WTC11 (cell line): ENCODE measurements at regions not wholly inside any gene's neighbourhood (a gene's known extent, or its start where the extent isn't known, plus 50 kb on each side); places are given as distances from the start of the nearest gene placed in this dataset.

Experiments
- ATAC-seq: fragments of 200-7000 bp; cut with Tn5 transposase; 2 replicates; pipeline ENCODE4 v1.10.0; 2021; ENCODE audit warnings: mild to moderate bottlenecking, moderate library complexity
- CTCF ChIA-PET: fragments of 300-600 bp; sonication (Branson Sonifier 250); formaldehyde crosslinking; loops from one replicate; lab custom pipeline; 2021; ENCODE audit warnings: antibody characterized with exemption; lab: Charles Lee
- POLR2A ChIA-PET: fragments of 350-600 bp; sonication (Branson Sonifier 250); formaldehyde crosslinking; loops from one replicate; lab custom pipeline; 2021; ENCODE audit warnings: antibody characterized with exemption; lab: Charles Lee
- DNase-seq: peaks from one replicate; pipeline ENCODE4 v3.0.0; 2021; ENCODE audit warnings: low spot score
- H3K27ac Mint-ChIP-seq: 2 replicates; pipeline ENCODE4 v1.8.0; 2021; ENCODE audit warnings: mixed read lengths
- H3K27me3 Mint-ChIP-seq: 2 replicates; pipeline ENCODE4 v1.8.0; 2021; ENCODE audit warnings: low read depth, mild to moderate bottlenecking, moderate library complexity, mixed read lengths
- H3K36me3 Mint-ChIP-seq: 2 replicates; pipeline ENCODE4 v1.8.0; 2021; ENCODE audit warnings: mixed read lengths
- H3K4me1 Mint-ChIP-seq: 2 replicates; pipeline ENCODE4 v1.8.0; 2022; ENCODE audit warnings: mixed read lengths
- H3K4me3 Mint-ChIP-seq: 2 replicates; pipeline ENCODE4 v1.8.0; 2021; ENCODE audit warnings: mild to moderate bottlenecking, moderate library complexity, mixed read lengths
- H3K9me3 Mint-ChIP-seq: 2 replicates; pipeline ENCODE4 v1.8.0; 2021; ENCODE audit warnings: mixed read lengths
- ATF3 ChIP-seq: sonication (generic); formaldehyde crosslinking; conservative IDR thresholded peaks from 2 replicates; pipeline ENCODE4 v1.8.1; 2022; ENCODE audit warnings: mild to moderate bottlenecking, missing genetic modification reagents
- CTCF ChIP-seq: fragments of 200-600 bp; IDR thresholded peaks from 2 replicates; pipeline ENCODE4 v1.8.0; 2022; ENCODE audit warnings: antibody characterized with exemption
- ETV6 ChIP-seq: sonication (generic); formaldehyde crosslinking; IDR thresholded peaks from 2 replicates; pipeline ENCODE4 v1.8.1; 2022; ENCODE audit warnings: mild to moderate bottlenecking, missing genetic modification reagents
- GABPB1 ChIP-seq: sonication (generic); formaldehyde crosslinking; IDR thresholded peaks from 2 replicates; pipeline ENCODE4 v1.8.1; 2023; ENCODE audit warnings: mild to moderate bottlenecking, missing genetic modification reagents
- IRF2 ChIP-seq: sonication (generic); formaldehyde crosslinking; IDR thresholded peaks from 2 replicates; pipeline ENCODE4 v1.8.0; 2022; ENCODE audit warnings: low read depth, missing genetic modification reagents, borderline replicate concordance
- NR2C2 ChIP-seq: sonication (generic); formaldehyde crosslinking; IDR thresholded peaks from 2 replicates; pipeline ENCODE4 v1.8.0; 2022; ENCODE audit warnings: mild to moderate bottlenecking, missing genetic modification reagents
- NR3C1 ChIP-seq: sonication (generic); formaldehyde crosslinking; conservative IDR thresholded peaks from 2 replicates; pipeline ENCODE4 v1.8.1; 2023; ENCODE audit warnings: low read depth, mild to moderate bottlenecking, missing genetic modification reagents
- PRDM15 ChIP-seq: sonication (generic); formaldehyde crosslinking; IDR thresholded peaks from 2 replicates; pipeline ENCODE4 v1.8.0; 2022; ENCODE audit warnings: missing genetic modification reagents
- PREB ChIP-seq: sonication (generic); formaldehyde crosslinking; IDR thresholded peaks from 2 replicates; pipeline ENCODE4 v1.8.1; 2022; ENCODE audit warnings: mild to moderate bottlenecking, missing genetic modification reagents, moderate library complexity, borderline replicate concordance
- SMAD4 ChIP-seq: sonication (generic); formaldehyde crosslinking; IDR thresholded peaks from 2 replicates; pipeline ENCODE4 v1.8.0; 2022; ENCODE audit warnings: mild to moderate bottlenecking, missing genetic modification reagents
- TCF7 ChIP-seq: sonication (generic); formaldehyde crosslinking; IDR thresholded peaks from 2 replicates; pipeline ENCODE4 v1.8.0; 2022; ENCODE audit warnings: mild to moderate bottlenecking, low read depth, missing genetic modification reagents, moderate library complexity
- ZBTB43 ChIP-seq: sonication (generic); formaldehyde crosslinking; IDR thresholded peaks from 2 replicates; pipeline ENCODE4 v1.8.1; 2023; ENCODE audit warnings: mild to moderate bottlenecking, missing genetic modification reagents
- ZMAT4 ChIP-seq: fragments of 250-450 bp; sonication (Bioruptor Pico); IDR thresholded peaks from 2 replicates; pipeline ENCODE4 v1.9.0; 2021; ENCODE audit warnings: mild to moderate bottlenecking
- ZNF121 ChIP-seq: sonication (generic); formaldehyde crosslinking; IDR thresholded peaks from 2 replicates; pipeline ENCODE4 v1.8.0; 2023; ENCODE audit warnings: missing genetic modification reagents
- ZNF281 ChIP-seq: sonication (generic); formaldehyde crosslinking; IDR thresholded peaks from 2 replicates; pipeline ENCODE4 v1.8.0; 2023; ENCODE audit warnings: mild to moderate bottlenecking, missing genetic modification reagents
- ZNF396 ChIP-seq: fragments of 250-450 bp; sonication (Bioruptor Pico); IDR thresholded peaks from 2 replicates; pipeline ENCODE4 v1.8.0; 2021; ENCODE audit warnings: mild to moderate bottlenecking, moderate library complexity, borderline replicate concordance
- ZNF423 ChIP-seq: fragments of 250-450 bp; sonication (Bioruptor Pico); IDR thresholded peaks from 2 replicates; pipeline ENCODE4 v2.1.2; 2022; ENCODE audit warnings: mild to moderate bottlenecking, moderate library complexity

GRCh38 chr12:4223273-4223845, 50.2 kb upstream of the CCND2 start:
- peaks cover 10% of the 10 kb centered on the region for H3K9me3 Mint-ChIP-seq
- ATAC-seq: no peak; the same call in 1 of the 2 replicates
- no peak overlapping the region for H3K27ac Mint-ChIP-seq

GRCh38 chr12:4221258-4221620, 52.3 kb upstream of the CCND2 start:
- ChIA-PET POLR2A (no interaction called here), CTCF (no interaction called here)
- Mint-ChIP-seq H3K9me3 (peaks cover 10% of the 10 kb centered on the region), H3K27ac (no peak overlapping the region), H3K36me3 (no peaks in the 10 kb centered on the region; the same call in 1 of the 2 replicates), H3K27me3 (0 out of 2 replicates have a peak, but pooled peaks cover 2% of the 10 kb centered on the region), H3K4me1 (peaks cover 18% of the 10 kb centered on the region), H3K4me3 (no peak overlapping the region)
- no peak for DNase-seq
- no peak for ATAC-seq
- TF ChIP-seq IRF2 (CRISPR knock-in tag) (no peak), ZNF121 (CRISPR knock-in tag) (no peak), ZBTB43 (CRISPR knock-in tag) (no peak), NR3C1 (CRISPR knock-in tag) (no peak), PRDM15 (CRISPR knock-in tag) (no peak), TCF7 (no peak), ZNF423 (CRISPR knock-in tag) (no peak), PREB (CRISPR knock-in tag) (no peak), CTCF (no peak)

More at GRCh38 chr12:4223273-4223845, 50.2 kb upstream of the CCND2 start:
- Mint-ChIP-seq H3K4me1 (peaks cover 27% of the 10 kb centered on the region), H3K36me3 (no peaks in the 10 kb centered on the region; the same call in 1 of the 2 replicates), H3K4me3 (no peak overlapping the region), H3K27me3 (peaks cover 2% of the 10 kb centered on the region; the same call in 1 of the 2 replicates)
- no peak for DNase-seq
- TF ChIP-seq SMAD4: no peak
- no peak for TF ChIP-seq PREB (CRISPR knock-in tag)
- no peak for TF ChIP-seq NR2C2 (CRISPR knock-in tag)
- no peak for TF ChIP-seq ZMAT4
- no peak for TF ChIP-seq ATF3 (CRISPR knock-in tag)
- TF ChIP-seq ETV6 (CRISPR knock-in tag): no peak
- TF ChIP-seq ZNF281: no peak
- TF ChIP-seq GABPB1 (CRISPR knock-in tag): no peak
- TF ChIP-seq ZNF396 (CRISPR knock-in tag): no peak
- ChIA-PET POLR2A (no interaction called here), CTCF (interaction anchor here (0.6 to 0.9 kb wide), 2 partner anchors 54 kb away, joined by 3 read pairs; no protein-coding TSS in a partner anchor)
